ENCODE measurements at regions not wholly inside any gene's neighbourhood (a gene's known extent, or its start where the extent isn't known, plus 50 kb on each side); places are given as distances from the start of the nearest gene placed in this dataset.

DNA sequence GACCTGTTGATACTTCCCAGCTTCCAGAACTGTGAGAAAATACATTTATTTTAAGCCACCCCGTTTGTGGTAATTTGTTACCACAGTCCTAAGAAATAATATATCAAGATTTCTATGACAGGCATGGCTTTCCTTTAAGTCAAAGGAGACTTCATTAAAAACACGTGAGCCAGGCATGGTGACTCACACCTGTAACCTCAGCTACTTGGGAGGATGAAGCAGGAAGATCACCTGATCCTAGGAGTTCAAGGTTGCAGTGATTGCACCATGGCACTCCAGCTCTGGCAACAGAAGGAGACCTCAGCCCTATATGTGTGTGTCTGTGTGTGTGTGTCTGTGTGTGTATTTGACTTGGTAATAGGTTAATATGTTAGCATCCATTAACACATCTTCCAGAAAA lies 69.8 kb upstream of the SCN7A start:
- TF ChIP-seq, protein P1, sequence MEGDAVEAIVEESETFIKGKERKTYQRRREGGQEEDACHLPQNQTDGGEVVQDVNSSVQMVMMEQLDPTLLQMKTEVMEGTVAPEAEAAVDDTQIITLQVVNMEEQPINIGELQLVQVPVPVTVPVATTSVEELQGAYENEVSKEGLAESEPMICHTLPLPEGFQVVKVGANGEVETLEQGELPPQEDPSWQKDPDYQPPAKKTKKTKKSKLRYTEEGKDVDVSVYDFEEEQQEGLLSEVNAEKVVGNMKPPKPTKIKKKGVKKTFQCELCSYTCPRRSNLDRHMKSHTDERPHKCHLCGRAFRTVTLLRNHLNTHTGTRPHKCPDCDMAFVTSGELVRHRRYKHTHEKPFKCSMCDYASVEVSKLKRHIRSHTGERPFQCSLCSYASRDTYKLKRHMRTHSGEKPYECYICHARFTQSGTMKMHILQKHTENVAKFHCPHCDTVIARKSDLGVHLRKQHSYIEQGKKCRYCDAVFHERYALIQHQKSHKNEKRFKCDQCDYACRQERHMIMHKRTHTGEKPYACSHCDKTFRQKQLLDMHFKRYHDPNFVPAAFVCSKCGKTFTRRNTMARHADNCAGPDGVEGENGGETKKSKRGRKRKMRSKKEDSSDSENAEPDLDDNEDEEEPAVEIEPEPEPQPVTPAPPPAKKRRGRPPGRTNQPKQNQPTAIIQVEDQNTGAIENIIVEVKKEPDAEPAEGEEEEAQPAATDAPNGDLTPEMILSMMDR (IDR thresholded peaks at IDR 0.05; ENCODE audit: borderline replicate concordance, extremely low read depth, low read length, poor library complexity, severe bottlenecking): no peak
- TF ChIP-seq EZH2 (IDR thresholded peaks at IDR 0.05; ENCODE audit: borderline replicate concordance, low read depth, low read length, severe bottlenecking): no peak
